T-helper 2 cell treated with Interferon-gamma antibody and Interleukin-4, amounts not matched to agents 5 μg/mL and 100 μg/mL, for 36 hours (primary cell): ENCODE measurements at regions not wholly inside any gene's neighbourhood (a gene's known extent, or its start where the extent isn't known, plus 50 kb on each side); places are given as distances from the start of the nearest gene placed in this dataset.

Experiments used
- DNase-seq: peaks from one replicate; pipeline ENCODE4 v3.0.0; 2021; ENCODE audit warnings: low spot score
- H3K27ac Mint-ChIP-seq: one replicate; pipeline ENCODE4 v1.8.0; 2021; ENCODE audit warnings: mild to moderate bottlenecking, mixed read lengths
- H3K27me3 Mint-ChIP-seq: one replicate; pipeline ENCODE4 v1.8.0; 2021; ENCODE audit warnings: low read depth, mixed read lengths
- H3K36me3 Mint-ChIP-seq: one replicate; pipeline ENCODE4 v1.8.0; 2021; ENCODE audit warnings: low read depth, mixed read lengths
- H3K4me1 Mint-ChIP-seq: one replicate; pipeline ENCODE4 v1.8.0; 2021; ENCODE audit warnings: low read depth, mixed read lengths
- H3K4me3 Mint-ChIP-seq: one replicate; pipeline ENCODE4 v1.8.0; 2022; ENCODE audit warnings: mild to moderate bottlenecking, moderate library complexity, mixed read lengths
- H3K9me3 Mint-ChIP-seq: one replicate; pipeline ENCODE4 v1.8.0; 2021; ENCODE audit warnings: mixed read lengths

DNA sequence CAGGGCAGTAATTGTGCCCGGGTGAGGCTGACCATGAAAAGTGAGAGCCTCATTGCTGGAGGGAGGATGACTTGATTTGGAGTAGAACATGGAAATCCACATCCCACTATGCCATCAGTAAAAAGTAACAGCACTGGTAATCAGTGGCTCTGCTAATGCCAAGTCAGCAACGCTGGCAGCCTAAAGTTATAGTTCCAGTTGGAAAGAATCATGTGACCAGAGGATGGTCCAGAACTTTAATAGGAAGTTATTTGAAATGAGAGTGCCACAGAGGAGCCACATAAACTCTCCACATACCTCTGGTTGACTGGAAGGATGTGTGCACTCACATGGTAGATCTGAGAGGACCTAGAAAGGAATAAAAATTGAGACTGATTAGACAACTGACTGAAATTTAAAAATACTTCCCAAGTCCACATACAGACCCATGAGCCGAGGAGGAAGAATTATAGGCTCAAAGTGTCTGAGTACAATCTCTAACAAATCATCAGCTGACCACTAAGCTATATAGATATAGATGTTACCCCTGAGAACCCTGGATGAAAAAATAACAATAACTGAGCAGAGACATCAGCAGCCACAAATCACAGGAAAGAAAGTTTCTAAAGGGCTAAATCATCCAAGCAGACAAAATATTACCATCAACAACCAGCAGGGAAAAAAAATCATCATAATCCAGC is 346.8 kb downstream of the STK39 start:
- H3K9me3 Mint-ChIP-seq, result no peaks in the 10 kb centered on the region
- no peak overlapping the region for H3K4me3 Mint-ChIP-seq
- peaks cover 14% of the 10 kb centered on the region for H3K27me3 Mint-ChIP-seq
- H3K27ac Mint-ChIP-seq, result no peak overlapping the region
- H3K4me1 Mint-ChIP-seq, result no peaks in the 10 kb centered on the region
- DNase-seq, result no peak
- no peaks in the 10 kb centered on the region for H3K36me3 Mint-ChIP-seq

DNA sequence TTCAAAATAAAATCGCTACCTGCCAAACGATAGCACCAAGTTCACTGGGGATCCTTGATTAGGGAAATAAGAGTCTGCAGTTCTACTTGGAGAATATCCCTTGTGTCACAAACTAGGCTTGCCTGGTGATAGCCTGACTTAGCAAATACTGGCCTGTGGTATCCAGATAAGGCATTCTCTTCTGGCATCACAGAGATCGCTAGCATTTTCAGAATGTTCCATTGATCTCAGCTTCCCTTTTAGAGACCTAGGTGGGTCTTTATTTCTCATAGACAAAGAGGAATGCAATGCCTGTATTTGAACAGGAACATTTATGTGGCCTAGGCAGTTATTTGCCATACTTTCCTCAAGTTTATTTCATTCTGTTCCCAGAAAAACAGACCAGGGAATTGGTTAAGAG is 349.1 kb downstream of the STK39 start:
- no peaks in the 10 kb centered on the region for H3K4me1 Mint-ChIP-seq
- no peak for DNase-seq
- H3K4me3 Mint-ChIP-seq, result no peak overlapping the region
- H3K9me3 Mint-ChIP-seq, result no peaks in the 10 kb centered on the region
- H3K36me3 Mint-ChIP-seq, result no peaks in the 10 kb centered on the region
- H3K27me3 Mint-ChIP-seq, result peaks cover 12% of the 10 kb centered on the region
- no peak overlapping the region for H3K27ac Mint-ChIP-seq

DNA sequence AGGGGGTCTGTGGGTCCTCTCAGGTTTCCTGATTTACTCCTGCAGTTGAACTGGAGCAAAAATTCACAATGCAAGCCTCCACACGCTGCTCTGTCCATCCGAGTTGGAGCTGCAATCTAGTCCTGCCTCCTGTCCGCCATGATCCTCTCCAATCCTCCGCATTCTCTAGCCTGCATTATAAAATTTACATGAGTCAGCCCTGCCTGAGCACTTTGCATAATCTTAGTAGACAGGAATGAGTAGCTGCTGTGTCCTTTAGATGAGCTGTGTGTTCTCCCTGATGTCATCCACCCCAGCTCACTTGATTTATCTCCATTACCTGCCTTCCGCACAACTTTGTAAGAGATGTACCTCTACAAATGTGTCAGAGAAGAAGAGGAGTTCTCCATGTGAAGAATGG is 355.6 kb downstream of the STK39 start:
- no peak overlapping the region for H3K27ac Mint-ChIP-seq
- no peaks in the 10 kb centered on the region for H3K36me3 Mint-ChIP-seq
- H3K4me3 Mint-ChIP-seq, result no peak overlapping the region
- H3K9me3 Mint-ChIP-seq, result peaks cover 31% of the 10 kb centered on the region
- H3K27me3 Mint-ChIP-seq, result peaks cover 17% of the 10 kb centered on the region
- H3K4me1 Mint-ChIP-seq, result peaks cover 3% of the 10 kb centered on the region
- DNase-seq, result no peak

DNA sequence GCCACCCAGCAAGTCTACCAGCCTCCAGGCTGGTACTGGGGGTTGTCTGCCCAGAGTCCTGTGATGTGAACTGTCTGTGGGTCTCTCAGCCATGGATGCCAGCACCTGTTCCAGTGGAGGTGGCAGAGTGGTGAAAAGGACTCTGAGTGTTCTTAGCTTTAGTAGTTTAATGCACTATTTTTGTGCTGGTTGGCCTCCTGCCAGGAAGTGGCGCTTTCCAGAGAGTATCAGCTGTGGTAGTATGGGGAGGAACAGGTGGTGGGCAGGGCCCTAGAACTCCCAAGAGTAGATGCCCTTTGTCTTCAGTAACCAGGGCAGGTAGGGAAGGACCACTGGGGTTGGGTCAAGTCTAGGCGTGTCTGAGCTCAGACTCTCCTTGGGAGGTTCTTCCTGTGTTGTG is 356.7 kb downstream of the STK39 start:
- DNase-seq, result no peak
- peaks cover 17% of the 10 kb centered on the region for H3K27me3 Mint-ChIP-seq
- peaks cover 3% of the 10 kb centered on the region for H3K4me1 Mint-ChIP-seq
- H3K36me3 Mint-ChIP-seq, result no peaks in the 10 kb centered on the region
- no peak overlapping the region for H3K4me3 Mint-ChIP-seq
- peaks cover 31% of the 10 kb centered on the region for H3K9me3 Mint-ChIP-seq
- no peak overlapping the region for H3K27ac Mint-ChIP-seq

DNA sequence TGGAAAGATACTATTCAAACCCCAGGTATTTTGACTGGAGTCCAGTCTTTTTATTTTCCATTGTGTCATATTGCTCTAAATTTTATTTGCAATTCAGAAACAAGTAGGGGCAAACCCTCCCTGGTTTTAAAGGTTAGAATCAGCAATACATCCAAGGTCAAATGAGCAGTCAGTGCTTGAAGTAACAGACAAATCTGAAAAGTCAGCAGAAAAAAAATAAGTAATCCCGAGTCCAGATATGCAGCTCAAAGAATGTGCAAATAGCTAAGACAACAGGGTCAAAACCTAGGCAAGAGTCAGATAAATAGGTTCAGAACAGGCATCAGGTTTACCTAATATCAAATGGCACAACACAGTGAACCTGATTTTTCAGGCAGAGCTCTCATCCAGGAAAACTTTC is 367.0 kb downstream of the STK39 start:
- Mint-ChIP-seq H3K27ac (no peak overlapping the region), H3K9me3 (no peaks in the 10 kb centered on the region), H3K36me3 (no peaks in the 10 kb centered on the region), H3K4me1 (no peaks in the 10 kb centered on the region), H3K4me3 (no peak overlapping the region), H3K27me3 (peaks cover 2% of the 10 kb centered on the region)
- no peak for DNase-seq

DNA sequence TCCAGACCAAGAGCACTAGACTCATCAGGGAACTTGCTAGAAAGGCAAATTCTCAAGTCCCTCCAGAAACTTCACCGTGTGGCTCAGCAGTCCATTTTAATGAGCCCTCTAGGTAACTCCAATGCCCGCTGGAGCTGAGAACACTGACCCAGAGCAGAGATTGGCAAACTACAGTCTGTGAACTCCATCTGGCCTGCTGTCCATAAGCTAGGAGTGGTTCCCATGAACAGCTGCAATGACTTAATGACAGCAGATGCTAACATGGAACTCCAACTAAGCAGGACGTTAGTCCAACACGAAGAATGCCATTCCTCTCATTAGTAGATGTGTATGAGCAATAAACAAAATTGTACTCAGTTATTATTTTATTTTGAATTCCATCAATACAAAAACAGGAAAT is 371.9 kb downstream of the STK39 start:
- H3K4me1 Mint-ChIP-seq, result no peaks in the 10 kb centered on the region
- H3K9me3 Mint-ChIP-seq, result no peaks in the 10 kb centered on the region
- DNase-seq, result no peak
- peaks cover 3% of the 10 kb centered on the region for H3K27me3 Mint-ChIP-seq
- H3K36me3 Mint-ChIP-seq, result no peaks in the 10 kb centered on the region
- H3K27ac Mint-ChIP-seq, result no peak overlapping the region
- H3K4me3 Mint-ChIP-seq, result no peak overlapping the region

DNA sequence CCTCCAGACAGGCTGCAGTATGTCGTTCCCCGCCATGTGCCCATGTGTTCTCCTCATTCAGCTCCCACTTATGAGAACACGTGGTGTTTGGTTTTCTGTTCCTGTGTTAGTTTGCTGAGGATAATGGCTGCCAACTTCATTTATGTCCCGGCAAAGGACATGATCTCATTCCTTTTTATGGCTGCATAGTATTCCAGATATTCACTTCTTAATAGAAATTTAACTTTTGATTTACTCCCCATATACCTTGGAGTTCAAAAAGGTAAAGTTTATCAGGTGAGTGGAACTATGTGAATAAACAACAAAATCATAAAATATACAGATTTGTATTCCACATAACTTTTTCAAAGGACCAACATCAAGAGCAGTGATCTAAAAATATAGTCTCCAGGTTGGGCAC is 372.6 kb downstream of the STK39 start:
- Mint-ChIP-seq H3K4me1 (no peaks in the 10 kb centered on the region), H3K27ac (no peak overlapping the region), H3K36me3 (no peaks in the 10 kb centered on the region), H3K4me3 (no peak overlapping the region), H3K9me3 (no peaks in the 10 kb centered on the region), H3K27me3 (peaks cover 5% of the 10 kb centered on the region)
- DNase-seq, result no peak

DNA sequence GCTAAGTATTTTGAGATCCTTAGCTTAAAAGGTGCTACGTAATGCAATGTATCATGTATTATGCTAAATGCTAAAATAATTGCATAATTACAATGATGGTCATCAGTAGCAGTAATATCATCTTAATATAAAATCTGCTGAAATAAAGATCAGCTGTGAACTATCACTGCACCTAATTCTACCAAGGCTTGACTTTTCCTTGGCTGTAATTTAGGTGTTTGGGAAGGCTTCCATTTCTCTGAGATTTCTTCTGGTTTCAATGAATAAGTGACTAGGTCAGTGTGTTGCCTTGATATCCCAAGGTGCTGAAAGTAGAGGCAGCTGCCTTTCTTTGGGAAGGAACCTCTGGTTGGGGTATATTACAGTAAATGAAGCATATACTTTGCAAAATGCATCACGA is 376.1 kb downstream of the STK39 start:
- Mint-ChIP-seq H3K36me3 (no peaks in the 10 kb centered on the region), H3K4me3 (no peak overlapping the region), H3K27ac (no peak overlapping the region), H3K4me1 (no peaks in the 10 kb centered on the region), H3K27me3 (peaks cover 7% of the 10 kb centered on the region), H3K9me3 (no peaks in the 10 kb centered on the region)
- no peak for DNase-seq

DNA sequence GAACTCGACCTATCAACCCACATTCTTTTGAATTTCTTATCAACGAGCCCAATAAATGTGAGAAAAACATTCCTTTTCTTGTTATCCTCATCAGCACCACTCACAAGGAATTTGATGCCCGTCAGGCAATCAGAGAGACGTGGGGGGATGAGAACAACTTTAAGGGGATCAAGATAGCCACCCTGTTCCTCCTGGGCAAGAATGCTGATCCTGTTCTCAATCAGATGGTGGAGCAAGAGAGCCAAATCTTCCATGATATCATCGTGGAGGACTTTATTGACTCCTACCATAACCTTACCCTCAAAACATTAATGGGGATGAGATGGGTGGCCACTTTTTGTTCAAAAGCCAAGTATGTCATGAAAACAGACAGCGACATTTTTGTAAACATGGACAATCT is 378.2 kb downstream of the STK39 start:
- Mint-ChIP-seq H3K27ac (no peak overlapping the region), H3K27me3 (peaks cover 7% of the 10 kb centered on the region), H3K36me3 (no peaks in the 10 kb centered on the region), H3K9me3 (no peaks in the 10 kb centered on the region), H3K4me1 (no peaks in the 10 kb centered on the region), H3K4me3 (no peak overlapping the region)
- no peak for DNase-seq

DNA sequence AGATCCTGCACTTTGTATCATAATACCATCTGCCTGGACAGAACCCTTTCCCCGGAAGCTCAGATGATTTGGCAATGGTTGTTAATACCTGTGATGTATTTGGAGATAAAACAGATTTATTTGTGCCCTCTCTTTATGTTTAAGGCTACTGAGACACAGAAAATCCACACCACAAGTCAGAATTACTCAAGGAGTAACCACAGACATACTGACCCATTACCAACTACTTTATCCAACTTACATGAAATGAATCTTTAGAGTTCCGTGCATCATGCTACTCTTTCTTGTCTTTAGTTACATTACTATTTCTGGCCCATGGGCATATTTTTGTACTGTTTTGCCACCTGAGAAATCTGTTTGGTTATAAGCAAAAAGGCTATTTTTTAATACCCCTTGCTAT is 384.0 kb downstream of the STK39 start:
- DNase-seq, result no peak
- H3K27ac Mint-ChIP-seq, result no peak overlapping the region
- peaks cover 12% of the 10 kb centered on the region for H3K4me1 Mint-ChIP-seq
- no peaks in the 10 kb centered on the region for H3K9me3 Mint-ChIP-seq
- H3K36me3 Mint-ChIP-seq, result no peaks in the 10 kb centered on the region
- no peak overlapping the region for H3K4me3 Mint-ChIP-seq
- H3K27me3 Mint-ChIP-seq, result no peaks in the 10 kb centered on the region

DNA sequence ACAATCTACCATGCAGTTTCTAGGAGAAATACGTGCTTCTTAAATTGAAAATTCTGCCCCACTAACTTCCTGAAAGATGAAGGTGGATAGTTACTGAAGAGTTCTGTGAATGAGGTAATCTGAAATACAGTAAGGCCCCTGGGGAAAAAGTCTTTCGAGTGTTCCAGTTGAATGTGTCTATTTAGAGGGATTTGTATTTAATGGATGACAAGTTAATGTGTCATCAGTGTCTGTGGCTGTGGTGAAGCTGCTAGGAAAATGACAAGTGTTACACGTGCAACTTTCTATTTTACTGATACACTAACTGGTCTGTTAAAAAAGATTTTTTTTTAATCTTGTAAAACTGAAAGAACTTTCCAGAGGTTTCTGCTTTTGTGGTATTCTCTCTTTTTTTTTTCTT is 384.6 kb downstream of the STK39 start:
- Mint-ChIP-seq H3K9me3 (no peaks in the 10 kb centered on the region), H3K27ac (peak overlapping the region; percentile 13), H3K4me1 (peaks cover 12% of the 10 kb centered on the region), H3K4me3 (no peak overlapping the region), H3K27me3 (no peaks in the 10 kb centered on the region), H3K36me3 (no peaks in the 10 kb centered on the region)
- peak; percentile 17 for DNase-seq

DNA sequence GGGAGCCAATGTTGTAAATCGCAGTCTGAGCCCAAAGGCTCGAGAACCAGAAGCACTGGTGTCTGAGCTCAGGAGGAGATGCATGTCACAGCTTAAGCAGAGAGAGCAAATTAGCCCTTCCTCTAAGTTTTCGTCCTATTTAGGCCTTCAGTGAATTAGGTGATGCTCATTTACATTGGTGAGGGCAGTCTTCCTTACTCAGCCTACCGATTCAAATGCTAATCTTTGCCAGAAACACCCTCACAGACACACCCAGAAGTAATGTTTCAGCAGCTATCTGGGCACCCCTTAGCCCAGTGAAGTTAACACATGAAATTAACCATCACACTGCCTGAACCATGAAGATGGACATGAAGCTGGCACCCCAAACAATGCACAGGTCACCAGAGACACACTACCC is 385.1 kb downstream of the STK39 start:
- Mint-ChIP-seq H3K36me3 (no peaks in the 10 kb centered on the region), H3K27me3 (no peaks in the 10 kb centered on the region), H3K4me1 (peaks cover 12% of the 10 kb centered on the region), H3K9me3 (no peaks in the 10 kb centered on the region), H3K4me3 (no peak overlapping the region), H3K27ac (no peak overlapping the region)
- no peak for DNase-seq

DNA sequence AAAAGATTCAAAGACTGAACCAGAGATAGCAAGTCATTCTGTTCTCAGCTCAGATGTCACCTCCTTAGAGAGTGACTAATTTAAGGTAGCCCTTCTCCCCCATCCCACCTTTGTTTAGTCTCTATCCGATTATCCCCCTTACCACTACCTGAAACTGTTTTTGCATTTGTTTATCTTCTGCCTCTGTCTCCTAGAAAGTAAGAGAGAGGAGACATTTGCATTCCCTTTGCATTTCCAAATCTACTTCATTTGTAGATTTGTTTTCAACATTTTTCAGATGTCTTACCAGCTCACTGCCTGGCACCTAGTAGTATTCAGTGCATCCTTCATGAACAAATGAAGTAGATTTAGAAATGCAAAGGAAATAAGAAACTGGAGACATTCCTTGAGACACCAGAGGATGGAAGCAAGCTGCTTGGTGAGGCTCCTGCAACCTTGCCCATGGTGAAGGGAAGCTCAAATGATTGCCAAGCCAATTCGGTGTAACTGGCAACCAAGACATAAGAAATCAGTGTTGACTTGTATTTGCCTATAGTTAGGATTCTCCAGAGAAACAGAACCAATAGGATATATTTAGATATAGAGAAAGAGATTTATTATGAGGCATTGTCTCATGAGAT is 385.7 kb downstream of the STK39 start:
- no peak overlapping the region for H3K27ac Mint-ChIP-seq
- H3K4me3 Mint-ChIP-seq, result no peak overlapping the region
- no peaks in the 10 kb centered on the region for H3K27me3 Mint-ChIP-seq
- H3K36me3 Mint-ChIP-seq, result no peaks in the 10 kb centered on the region
- no peak for DNase-seq
- H3K9me3 Mint-ChIP-seq, result no peaks in the 10 kb centered on the region
- H3K4me1 Mint-ChIP-seq, result peaks cover 12% of the 10 kb centered on the region

DNA sequence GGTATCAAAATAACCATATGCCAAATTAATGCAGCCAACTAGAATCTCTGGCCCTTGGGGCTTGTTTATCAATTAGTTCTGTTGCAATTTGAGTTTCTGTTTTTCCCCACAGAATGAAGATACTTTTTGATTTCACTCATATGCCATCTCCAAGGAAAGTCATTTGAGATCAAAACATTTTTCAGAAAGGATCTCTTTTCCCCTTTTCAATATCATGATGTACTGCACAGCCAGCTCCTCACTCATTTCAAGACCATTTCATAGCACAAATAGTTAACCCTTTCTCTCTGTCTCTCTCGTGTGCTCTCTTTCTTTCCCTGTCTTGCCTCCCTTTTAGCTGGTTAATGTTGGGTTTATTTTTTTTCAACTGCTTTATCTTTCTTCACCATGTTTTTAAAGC is 387.3 kb downstream of the STK39 start:
- DNase-seq, result no peak
- no peak overlapping the region for H3K27ac Mint-ChIP-seq
- H3K9me3 Mint-ChIP-seq, result no peaks in the 10 kb centered on the region
- no peak overlapping the region for H3K4me3 Mint-ChIP-seq
- H3K27me3 Mint-ChIP-seq, result peaks cover 6% of the 10 kb centered on the region
- no peaks in the 10 kb centered on the region for H3K36me3 Mint-ChIP-seq
- peaks cover 12% of the 10 kb centered on the region for H3K4me1 Mint-ChIP-seq

DNA sequence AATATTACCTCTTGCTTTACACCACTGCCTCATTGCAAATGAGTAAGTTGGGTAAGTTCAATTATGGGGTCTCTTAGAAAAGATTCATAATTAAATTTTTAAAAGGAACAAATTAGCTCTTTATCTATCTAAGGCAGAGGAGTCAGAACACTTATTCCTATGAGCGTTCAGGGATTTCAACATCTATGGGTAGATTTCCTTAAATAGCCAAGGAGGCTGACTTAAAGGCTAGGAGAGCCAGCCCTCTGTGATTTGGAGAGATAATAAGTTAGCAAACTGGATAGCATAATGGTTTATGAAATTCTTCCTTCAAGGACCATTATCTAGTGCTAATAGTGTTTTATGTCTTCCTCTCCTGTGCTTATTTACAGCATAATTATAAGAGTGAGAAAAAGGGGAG is 387.7 kb downstream of the STK39 start:
- Mint-ChIP-seq H3K4me1 (peaks cover 12% of the 10 kb centered on the region), H3K36me3 (no peaks in the 10 kb centered on the region), H3K27me3 (peaks cover 6% of the 10 kb centered on the region), H3K4me3 (no peak overlapping the region), H3K9me3 (no peaks in the 10 kb centered on the region), H3K27ac (no peak overlapping the region)
- DNase-seq, result no peak
